Fibroblast of pulmonary artery (primary cell): ENCODE measurements at regions not wholly inside any gene's neighbourhood (a gene's known extent, or its start where the extent isn't known, plus 50 kb on each side); places are given as distances from the start of the nearest gene placed in this dataset.

Source experiments
- DNase-seq: peaks from one replicate; pipeline ENCODE4 v3.0.0-alpha.2; 2010; ENCODE audit warnings: low read depth
- H3K4me3 ChIP-seq: replicated peaks from 2 replicates; pipeline ENCODE4 v1.5.1; 2011; ENCODE audit warnings: low read depth, mild to moderate bottlenecking, control low read depth, low read length, moderate library complexity
- TF ChIP-seq, protein P1 (sequence below): IDR thresholded peaks from 2 replicates; pipeline ENCODE4 v1.5.1; 2011; ENCODE audit warnings: mild to moderate bottlenecking, control low read depth, low read length, inconsistent platforms; ENCODE audit errors: missing control alignments

DNA sequence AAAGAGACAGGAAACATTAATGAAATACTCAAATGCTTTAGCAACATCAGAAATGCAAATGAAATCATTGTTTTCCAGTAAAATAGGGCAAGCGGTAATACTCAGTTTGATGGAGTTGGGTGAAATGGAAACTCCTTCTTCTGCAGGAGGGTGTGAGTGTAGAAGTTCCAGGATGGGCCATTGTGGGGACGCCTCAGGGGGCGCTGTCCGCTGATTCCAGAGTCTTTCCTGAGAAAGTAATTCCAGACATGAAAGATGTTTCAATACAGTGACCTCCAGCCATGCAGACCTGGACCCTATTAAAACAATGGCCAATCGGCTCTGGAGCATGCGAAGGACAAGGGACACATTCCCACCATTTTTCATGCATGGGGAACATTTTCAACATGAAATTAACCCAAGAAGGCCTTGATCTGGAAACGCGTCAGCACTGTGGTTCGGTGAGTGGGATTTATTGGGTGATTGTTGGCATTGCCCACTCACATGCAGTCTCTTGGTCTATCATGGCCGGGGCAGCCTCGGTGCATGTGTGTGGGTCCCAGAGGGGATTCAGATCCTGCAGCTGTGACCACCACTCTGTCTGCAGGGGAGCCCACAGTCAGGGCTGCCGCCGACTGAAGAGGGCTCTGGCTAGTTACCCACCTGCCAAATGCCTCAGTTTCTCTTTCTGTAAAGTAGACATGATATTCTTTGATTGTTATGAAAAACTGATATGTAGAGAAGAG, 132.6 kb upstream of the IRX4 start:
- no peak for DNase-seq
- TF ChIP-seq, protein P1, sequence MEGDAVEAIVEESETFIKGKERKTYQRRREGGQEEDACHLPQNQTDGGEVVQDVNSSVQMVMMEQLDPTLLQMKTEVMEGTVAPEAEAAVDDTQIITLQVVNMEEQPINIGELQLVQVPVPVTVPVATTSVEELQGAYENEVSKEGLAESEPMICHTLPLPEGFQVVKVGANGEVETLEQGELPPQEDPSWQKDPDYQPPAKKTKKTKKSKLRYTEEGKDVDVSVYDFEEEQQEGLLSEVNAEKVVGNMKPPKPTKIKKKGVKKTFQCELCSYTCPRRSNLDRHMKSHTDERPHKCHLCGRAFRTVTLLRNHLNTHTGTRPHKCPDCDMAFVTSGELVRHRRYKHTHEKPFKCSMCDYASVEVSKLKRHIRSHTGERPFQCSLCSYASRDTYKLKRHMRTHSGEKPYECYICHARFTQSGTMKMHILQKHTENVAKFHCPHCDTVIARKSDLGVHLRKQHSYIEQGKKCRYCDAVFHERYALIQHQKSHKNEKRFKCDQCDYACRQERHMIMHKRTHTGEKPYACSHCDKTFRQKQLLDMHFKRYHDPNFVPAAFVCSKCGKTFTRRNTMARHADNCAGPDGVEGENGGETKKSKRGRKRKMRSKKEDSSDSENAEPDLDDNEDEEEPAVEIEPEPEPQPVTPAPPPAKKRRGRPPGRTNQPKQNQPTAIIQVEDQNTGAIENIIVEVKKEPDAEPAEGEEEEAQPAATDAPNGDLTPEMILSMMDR: no peak
- H3K4me3 ChIP-seq: no peak overlapping the region

DNA sequence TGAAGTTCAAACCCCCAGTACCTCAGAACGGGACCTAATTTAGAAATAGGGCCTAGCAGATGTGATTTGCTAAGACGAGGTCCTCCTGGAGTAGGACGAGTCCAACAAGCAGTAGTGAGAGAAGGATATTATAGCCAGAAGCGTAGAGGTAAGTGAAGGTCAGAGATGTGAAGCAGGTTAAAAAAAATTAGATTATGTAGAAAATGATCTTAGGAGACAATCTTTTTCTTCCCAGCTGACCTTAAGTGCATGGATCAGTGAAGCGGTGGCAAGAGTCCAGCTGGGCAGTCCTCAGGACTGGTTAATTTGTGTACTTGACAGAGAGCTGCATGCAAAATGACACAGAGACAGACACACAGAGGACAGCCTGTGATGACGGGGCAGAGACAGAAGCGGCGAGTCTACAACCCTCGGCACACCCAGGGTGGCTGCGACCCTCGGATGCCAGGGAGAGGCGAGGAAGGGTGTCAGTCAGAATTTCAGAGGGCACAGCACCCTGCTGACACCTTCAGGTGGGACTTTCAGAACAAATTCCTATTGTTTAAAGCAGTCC, 131.4 kb upstream of the IRX4 start:
- TF ChIP-seq, protein P1: no peak
- DNase-seq: no peak
- H3K4me3 ChIP-seq: no peak overlapping the region

DNA sequence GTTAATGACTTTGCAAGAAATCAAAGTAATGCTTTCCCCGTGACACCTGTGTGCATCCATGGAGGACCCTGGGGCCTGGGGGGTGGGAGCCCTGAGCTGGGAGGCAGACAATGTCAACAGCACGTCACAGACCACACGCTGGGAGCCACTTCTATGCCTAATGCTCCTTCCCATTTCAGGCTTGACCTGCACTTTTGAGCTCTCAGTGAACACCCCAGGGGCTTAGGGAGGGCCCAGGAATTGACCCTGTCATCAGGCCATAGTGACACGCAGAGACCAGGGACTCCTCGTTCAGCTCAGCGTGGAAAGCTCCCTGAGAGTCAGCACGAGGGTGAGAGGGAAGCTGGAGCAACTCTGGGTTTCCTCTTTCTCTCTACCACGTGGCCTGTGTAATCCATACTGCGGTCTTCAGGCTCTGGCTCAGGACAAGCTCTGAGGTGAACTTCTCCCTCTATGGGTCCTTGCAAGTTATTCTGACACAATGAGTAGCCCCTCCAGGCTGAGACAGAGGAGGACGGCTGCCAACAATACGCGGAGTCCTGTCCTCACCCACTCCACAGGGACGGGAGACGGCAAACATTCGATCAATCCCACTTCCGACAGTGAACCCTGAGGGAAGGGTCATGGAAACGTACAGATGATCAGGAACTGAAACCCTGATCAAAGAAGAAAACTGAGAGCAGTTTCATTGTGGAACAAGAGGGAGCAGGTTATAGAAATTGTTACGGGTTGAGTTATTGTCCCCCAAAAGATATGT, 130.8 kb upstream of the IRX4 start:
- DNase-seq: no peak
- no peak overlapping the region for H3K4me3 ChIP-seq
- TF ChIP-seq, protein P1: no peak

DNA sequence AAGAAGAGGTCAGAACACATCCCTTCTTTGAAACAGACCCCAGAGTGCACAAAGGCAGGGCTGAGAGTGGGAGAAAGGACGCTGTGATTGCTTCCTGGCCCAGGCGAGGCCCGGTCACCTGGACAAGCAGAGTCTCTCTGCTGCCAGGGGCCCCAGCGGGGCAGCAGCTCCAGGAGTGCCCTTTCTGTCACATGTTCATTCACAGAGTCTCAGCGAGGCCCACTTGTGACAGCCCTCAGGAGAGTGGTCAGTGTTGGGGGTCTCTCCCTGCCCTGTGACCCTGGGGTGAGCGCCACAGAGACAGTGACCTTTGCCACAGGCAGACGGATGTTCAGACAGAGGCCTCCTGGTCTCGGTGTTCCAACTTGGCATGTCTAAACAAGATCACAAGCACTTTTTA, 130.2 kb upstream of the IRX4 start:
- no peak for DNase-seq
- no peak overlapping the region for H3K4me3 ChIP-seq
- TF ChIP-seq, protein P1: no peak

DNA sequence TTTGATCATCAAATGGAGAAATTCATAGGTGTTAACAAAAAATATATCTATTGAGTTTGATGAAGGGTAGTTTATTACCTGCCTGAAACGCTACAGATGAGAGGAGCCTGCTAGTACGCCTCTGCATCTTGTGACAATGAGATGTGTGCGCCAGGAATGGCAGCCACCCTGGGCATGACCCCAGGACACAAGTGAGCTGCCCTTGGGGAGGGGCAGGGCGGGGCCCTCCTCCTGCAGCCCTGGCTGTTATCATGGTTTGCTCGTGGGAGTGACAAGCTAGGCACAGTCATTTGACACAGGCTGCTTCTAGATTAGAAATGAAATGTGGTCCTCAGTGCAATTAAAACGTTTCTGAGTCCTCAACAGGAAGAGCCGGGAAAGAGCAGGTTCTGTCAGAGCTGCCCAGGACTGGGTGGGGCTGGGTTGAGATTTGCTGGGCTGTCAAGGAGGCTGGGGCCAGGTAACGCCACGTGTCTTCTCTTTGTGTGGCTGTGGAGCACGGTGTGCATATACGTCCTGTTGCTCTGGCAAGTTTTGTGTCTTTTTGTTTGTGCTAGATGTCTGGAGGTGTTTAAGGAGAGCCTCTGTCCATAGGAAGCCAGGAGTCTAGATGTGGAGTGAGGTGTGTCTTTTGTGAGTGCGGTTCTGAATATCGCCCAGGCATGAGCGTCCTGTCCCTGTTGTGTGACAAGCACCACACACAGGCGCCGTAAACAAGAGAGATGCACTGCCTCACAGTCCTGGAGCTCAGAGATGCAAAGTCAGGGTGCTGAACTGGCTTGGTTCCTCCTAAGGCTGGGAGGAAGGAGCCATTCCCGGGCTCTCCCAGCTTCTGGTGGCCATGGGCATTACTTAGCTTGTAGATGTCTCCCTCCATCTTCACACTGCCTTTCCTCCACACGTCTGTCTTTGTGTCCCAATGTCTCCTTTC, 129.0 kb upstream of the IRX4 start:
- DNase-seq: no peak
- TF ChIP-seq, protein P1: no peak
- no peak overlapping the region for H3K4me3 ChIP-seq

DNA sequence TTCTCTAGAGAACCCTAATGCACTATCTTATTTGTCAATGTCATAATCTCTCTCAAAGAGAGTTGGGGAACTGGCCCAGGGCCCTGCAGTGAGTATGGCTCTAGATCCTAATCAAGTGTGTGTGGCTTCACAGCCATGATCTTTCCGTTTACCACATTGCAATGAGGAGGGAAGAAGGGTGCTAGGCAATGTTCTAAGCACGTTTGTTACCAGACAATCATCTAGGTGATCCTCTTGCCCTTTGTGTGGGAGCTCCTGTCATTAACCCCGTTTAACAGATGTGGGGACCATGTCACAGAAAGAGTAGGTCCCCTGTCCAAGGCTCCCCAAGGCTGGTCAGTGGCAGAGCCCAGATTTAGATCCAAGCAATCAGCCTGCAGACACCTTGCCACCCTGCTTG, 128.2 kb upstream of the IRX4 start:
- TF ChIP-seq, protein P1: no peak
- H3K4me3 ChIP-seq: no peak overlapping the region
- DNase-seq: no peak
